ENCODE measurements at regions not wholly inside any gene's neighbourhood (a gene's known extent, or its start where the extent isn't known, plus 50 kb on each side); places are given as distances from the start of the nearest gene placed in this dataset.

DNA sequence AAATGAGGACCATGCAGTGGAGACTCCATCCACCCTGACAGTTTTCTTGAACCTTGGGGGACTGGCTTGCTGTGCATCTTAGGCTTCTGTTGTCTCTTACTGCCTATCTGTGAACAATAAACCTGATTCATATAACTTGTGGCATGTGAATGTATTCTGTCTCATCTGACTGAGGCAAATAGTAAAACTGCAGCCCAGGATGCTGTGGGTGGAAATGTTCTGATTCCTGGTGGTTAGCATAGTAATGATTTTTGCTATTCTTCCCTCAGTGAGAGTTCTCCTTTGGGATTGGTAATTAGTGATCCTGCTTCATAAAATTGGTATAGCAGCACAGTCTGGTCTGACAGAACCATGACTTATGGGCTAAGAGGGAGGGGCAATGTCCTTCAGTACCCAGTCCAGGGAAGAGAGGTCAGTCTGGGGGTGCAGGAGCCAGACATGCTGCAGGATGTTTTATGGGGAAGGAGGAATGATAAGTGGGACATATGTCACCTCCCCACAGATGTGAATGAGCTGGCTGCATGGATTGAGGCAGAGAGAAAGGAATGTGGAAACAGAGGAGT is 147.1 kb downstream of the OR2B2 start:
- no peak for DNase-seq (ENCODE audit: low read depth, low spot score)
- no peak overlapping the region for H3K4me3 ChIP-seq (ENCODE audit: low read depth, low read length)
- TF ChIP-seq, protein P1, sequence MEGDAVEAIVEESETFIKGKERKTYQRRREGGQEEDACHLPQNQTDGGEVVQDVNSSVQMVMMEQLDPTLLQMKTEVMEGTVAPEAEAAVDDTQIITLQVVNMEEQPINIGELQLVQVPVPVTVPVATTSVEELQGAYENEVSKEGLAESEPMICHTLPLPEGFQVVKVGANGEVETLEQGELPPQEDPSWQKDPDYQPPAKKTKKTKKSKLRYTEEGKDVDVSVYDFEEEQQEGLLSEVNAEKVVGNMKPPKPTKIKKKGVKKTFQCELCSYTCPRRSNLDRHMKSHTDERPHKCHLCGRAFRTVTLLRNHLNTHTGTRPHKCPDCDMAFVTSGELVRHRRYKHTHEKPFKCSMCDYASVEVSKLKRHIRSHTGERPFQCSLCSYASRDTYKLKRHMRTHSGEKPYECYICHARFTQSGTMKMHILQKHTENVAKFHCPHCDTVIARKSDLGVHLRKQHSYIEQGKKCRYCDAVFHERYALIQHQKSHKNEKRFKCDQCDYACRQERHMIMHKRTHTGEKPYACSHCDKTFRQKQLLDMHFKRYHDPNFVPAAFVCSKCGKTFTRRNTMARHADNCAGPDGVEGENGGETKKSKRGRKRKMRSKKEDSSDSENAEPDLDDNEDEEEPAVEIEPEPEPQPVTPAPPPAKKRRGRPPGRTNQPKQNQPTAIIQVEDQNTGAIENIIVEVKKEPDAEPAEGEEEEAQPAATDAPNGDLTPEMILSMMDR (IDR thresholded peaks at IDR 0.05; ENCODE audit: low read depth, low read length), result no peak
- in situ Hi-C loops (cut with HindIII; ENCODE audit: low sequenced_read_pairs), result no loop called here

DNA sequence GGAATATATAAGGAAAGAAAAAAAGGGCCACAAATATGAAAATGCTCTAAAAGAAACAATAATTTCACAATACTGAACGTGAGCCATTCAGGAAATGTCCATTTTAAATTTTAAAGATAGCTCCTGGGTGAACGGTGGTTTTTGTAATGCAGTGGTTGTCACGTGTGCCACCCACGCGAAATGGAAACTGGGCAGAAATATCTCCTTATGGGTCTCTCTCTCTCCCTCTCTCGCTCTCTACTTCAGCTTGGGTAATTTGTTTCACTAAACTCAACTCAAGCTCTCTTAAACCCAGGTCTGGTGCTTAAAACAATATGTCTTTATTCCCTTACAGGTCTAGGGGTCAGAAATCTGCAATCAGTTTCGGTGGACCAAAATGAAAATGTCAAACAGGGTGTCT is 150.8 kb downstream of the OR2B2 start:
- in situ Hi-C loops (cut with HindIII; ENCODE audit: low sequenced_read_pairs), result no loop called here
- H3K4me3 ChIP-seq (ENCODE audit: low read depth, low read length), result peak overlapping the region; percentile 41
- DNase-seq (ENCODE audit: low read depth, low spot score), result peak; percentile 18
- TF ChIP-seq, protein P1 (IDR thresholded peaks at IDR 0.05; ENCODE audit: low read depth, low read length), result no peak

DNA sequence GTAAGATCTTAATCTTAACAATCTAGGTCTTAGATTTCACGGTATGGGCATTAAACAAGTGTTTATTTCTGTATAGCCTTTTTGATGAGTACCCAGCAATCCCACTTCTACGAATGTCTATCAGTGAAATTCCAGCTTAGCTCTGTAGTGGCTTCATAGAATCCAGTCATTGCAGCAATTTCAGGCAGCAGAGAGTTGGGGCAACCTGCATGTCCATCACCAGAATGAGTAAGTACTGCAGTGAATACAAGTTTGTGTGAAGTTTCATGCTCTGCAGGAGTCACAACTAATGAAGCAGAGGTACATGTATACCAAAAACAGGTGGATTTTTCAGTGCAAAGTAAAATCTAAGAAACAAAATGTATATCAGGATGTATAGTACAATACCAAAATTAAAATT is 151.7 kb downstream of the OR2B2 start:
- TF ChIP-seq, protein P1 (IDR thresholded peaks at IDR 0.05; ENCODE audit: low read depth, low read length), result no peak
- DNase-seq (ENCODE audit: low read depth, low spot score), result no peak
- in situ Hi-C loops (cut with HindIII; ENCODE audit: low sequenced_read_pairs), result no loop called here
- H3K4me3 ChIP-seq (ENCODE audit: low read depth, low read length), result no peak overlapping the region

DNA sequence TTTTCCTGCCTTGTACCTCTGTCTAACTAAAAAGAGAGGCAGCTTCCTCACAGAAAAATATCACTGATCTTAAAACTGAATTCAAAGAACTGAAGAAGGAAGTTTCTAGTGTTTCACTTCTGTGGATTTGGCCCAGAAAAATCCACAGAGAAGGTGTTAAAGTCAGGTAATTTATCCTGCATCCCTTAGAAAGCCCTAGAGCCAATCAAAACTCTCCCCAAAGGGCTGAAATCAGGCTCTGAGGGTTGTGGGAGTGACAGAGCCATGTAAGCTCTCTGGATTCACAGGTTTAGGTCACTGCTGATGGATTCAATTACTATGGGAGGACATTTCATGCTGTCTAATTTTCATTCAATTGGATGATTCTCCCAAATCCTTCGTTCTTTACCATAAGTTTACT is 152.3 kb downstream of the OR2B2 start:
- in situ Hi-C loops (cut with HindIII; ENCODE audit: low sequenced_read_pairs), result no loop called here
- TF ChIP-seq, protein P1 (IDR thresholded peaks at IDR 0.05; ENCODE audit: low read depth, low read length), result no peak
- no peak for DNase-seq (ENCODE audit: low read depth, low spot score)
- no peak overlapping the region for H3K4me3 ChIP-seq (ENCODE audit: low read depth, low read length)

DNA sequence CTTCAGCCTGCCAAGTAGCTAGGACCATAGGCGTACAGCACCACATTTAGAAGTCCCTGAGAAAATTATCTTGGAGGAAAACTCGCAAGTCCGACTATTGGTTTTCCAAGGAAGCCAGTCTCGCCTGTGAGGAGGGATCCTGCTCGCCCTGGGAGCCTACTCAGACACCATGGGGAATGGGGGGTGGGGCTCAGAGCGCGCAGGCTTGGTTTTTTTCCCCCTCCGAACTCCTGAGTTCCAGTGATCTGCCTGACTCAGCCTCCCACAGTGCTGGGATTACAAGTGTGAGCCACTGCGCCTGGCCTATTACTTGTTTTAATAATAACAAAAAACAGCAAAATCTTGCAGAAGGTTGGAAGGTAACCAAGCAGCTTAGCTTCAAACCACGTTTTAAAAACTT is 153.7 kb downstream of the OR2B2 start:
- in situ Hi-C loops (cut with HindIII; ENCODE audit: low sequenced_read_pairs), result no loop called here
- no peak overlapping the region for H3K4me3 ChIP-seq (ENCODE audit: low read depth, low read length)
- TF ChIP-seq, protein P1 (IDR thresholded peaks at IDR 0.05; ENCODE audit: low read depth, low read length), result no peak
- DNase-seq (ENCODE audit: low read depth, low spot score), result no peak

DNA sequence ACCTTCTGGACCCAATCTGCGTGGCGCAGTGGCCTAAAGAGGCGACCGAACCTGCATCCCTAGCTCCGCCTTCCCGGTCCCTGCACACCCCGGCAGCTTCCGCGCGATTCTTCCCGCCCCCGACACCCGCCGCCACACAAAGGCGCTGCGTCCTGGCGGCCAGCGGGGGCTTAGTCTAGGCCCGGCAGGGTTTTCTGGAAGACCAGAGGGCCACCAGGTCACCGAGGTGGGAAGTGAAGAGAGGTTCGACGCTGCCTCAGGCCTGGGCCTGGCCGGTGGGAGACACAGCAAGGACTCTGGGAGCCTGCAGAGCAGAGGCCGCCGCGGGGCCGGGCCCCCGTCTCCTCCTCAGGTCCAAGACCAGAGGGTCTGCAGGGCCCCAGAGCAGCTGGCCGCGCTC is 154.9 kb downstream of the OR2B2 start:
- in situ Hi-C loops (cut with HindIII; ENCODE audit: low sequenced_read_pairs), result no loop called here
- peak overlapping the region; percentile 2 for H3K4me3 ChIP-seq (ENCODE audit: low read depth, low read length)
- no peak for DNase-seq (ENCODE audit: low read depth, low spot score)
- TF ChIP-seq, protein P1 (IDR thresholded peaks at IDR 0.05; ENCODE audit: low read depth, low read length), result no peak

DNA sequence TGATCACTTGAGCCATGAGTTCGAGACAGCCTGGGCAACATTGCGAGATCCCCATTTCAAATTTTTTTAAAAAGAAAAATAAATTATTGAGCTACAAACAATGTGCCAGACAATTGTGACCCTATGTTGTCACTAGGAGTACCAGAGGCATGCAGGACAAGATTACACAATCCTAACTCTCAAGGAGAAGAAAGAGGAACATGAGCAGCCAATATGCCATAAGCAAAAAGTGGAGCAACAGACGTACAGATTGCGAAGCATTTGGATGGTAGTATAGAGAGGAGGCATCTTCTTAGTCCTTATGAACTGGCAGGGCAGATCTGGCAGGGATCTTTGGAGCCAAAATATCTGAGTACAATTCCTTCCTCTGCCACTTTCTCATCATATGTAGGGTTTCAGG is 156.4 kb downstream of the OR2B2 start:
- in situ Hi-C loops (cut with HindIII; ENCODE audit: low sequenced_read_pairs), result no loop called here
- DNase-seq (ENCODE audit: low read depth, low spot score), result no peak
- TF ChIP-seq, protein P1 (IDR thresholded peaks at IDR 0.05; ENCODE audit: low read depth, low read length), result no peak
- H3K4me3 ChIP-seq (ENCODE audit: low read depth, low read length), result no peak overlapping the region
